ENCODE measurements at regions not wholly inside any gene's neighbourhood (a gene's known extent, or its start where the extent isn't known, plus 50 kb on each side); places are given as distances from the start of the nearest gene placed in this dataset.
"Not testable (repeated sequence)": the region's sequence is repeated elsewhere in the genome, so short reads cannot be mapped to it uniquely, and the experiment has no call there.

GRCh38 chr14:48614003-48614402 lies 938.6 kb upstream of the MDGA2 start:
- Histone ChIP-seq H3K27ac (no peak overlapping the region), H3K27me3 (ENCODE audit: insufficient read depth, low read depth) (no peaks in the 10 kb centered on the region), H3K4me3 (no peak overlapping the region), H3F3A (ENCODE audit: insufficient read depth, low read depth) (no peaks in the 10 kb centered on the region), H4K20me1 (ENCODE audit: insufficient read depth) (no peaks in the 10 kb centered on the region), H3K79me2 (ENCODE audit: low read depth) (no peaks in the 10 kb centered on the region), H3K9me2 (ENCODE audit: insufficient read depth) (no peaks in the 10 kb centered on the region), H3K4me1 (replicated peaks; ENCODE audit: insufficient read depth) (no peaks in the 10 kb centered on the region), H3K4me2 (no peak overlapping the region), H3K9me3 (ENCODE audit: insufficient read depth, low read depth) (no peaks in the 10 kb centered on the region), H3K36me3 (ENCODE audit: low read depth) (no peaks in the 10 kb centered on the region), H2AFZ (no peak overlapping the region)
- no TSS peak for BruUV-seq (replicated peaks)
- no peak for TF ChIP-seq EZH2 (IDR thresholded peaks at IDR 0.05; ENCODE audit: low read depth)
- TF ChIP-seq CTCF (conservative IDR thresholded peaks at IDR 0.05) = no peak
- POLR2A ChIA-PET (ENCODE audit: unreplicated experiment) = interaction anchor here (0.6 kb wide), 1 partner anchor 36 kb away, joined by 4 read pairs; no protein-coding TSS in a partner anchor
- intact Hi-C loops (cut with micrococcal nuclease; ENCODE audit: unreplicated experiment) = no loop called here
- no peak for DNase-seq
- CTCF ChIA-PET = no interaction called here

- POLR2A ChIA-PET (ENCODE audit: unreplicated experiment); H2AFZ ChIP-seq; H3K27me3 ChIP-seq (ENCODE audit: insufficient read depth, low read depth); intact Hi-C loops (cut with micrococcal nuclease; ENCODE audit: unreplicated experiment); H3K79me2 ChIP-seq (ENCODE audit: low read depth); H3K4me1 ChIP-seq (replicated peaks; ENCODE audit: insufficient read depth); H3K9me3 ChIP-seq (ENCODE audit: insufficient read depth, low read depth); H3F3A ChIP-seq (ENCODE audit: insufficient read depth, low read depth); H3K4me3 ChIP-seq; H3K4me2 ChIP-seq; CTCF ChIA-PET; H3K27ac ChIP-seq; DNase-seq; BruUV-seq (replicated peaks); H3K36me3 ChIP-seq (ENCODE audit: low read depth); H4K20me1 ChIP-seq (ENCODE audit: insufficient read depth); H3K9me2 ChIP-seq (ENCODE audit: insufficient read depth): not testable (repeated sequence)
Observed at GRCh38 chr14:48606960-48607359, 931.6 kb upstream of the MDGA2 start.

- H4K20me1 ChIP-seq (ENCODE audit: insufficient read depth) = 0 out of 2 replicates have a peak, but pooled peaks cover 3% of the 10 kb centered on the region
- intact Hi-C loops (cut with micrococcal nuclease; ENCODE audit: unreplicated experiment) = no loop called here
- H3K9me3 ChIP-seq (ENCODE audit: insufficient read depth, low read depth) = no peaks in the 10 kb centered on the region
- no peak overlapping the region for H3K27ac ChIP-seq
- no peaks in the 10 kb centered on the region for H3K4me1 ChIP-seq (replicated peaks; ENCODE audit: insufficient read depth)
- H3K4me3 ChIP-seq = no peak overlapping the region
- TF ChIP-seq CTCF (conservative IDR thresholded peaks at IDR 0.05) (no peak), EZH2 (IDR thresholded peaks at IDR 0.05; ENCODE audit: low read depth) (no peak)
- H3K27me3 ChIP-seq (ENCODE audit: insufficient read depth, low read depth) = no peaks in the 10 kb centered on the region
- no peaks in the 10 kb centered on the region for H3K9me2 ChIP-seq (ENCODE audit: insufficient read depth)
- H2AFZ ChIP-seq = no peak overlapping the region
- no peaks in the 10 kb centered on the region for H3F3A ChIP-seq (ENCODE audit: insufficient read depth, low read depth)
- no peaks in the 10 kb centered on the region for H3K79me2 ChIP-seq (ENCODE audit: low read depth)
- BruUV-seq (replicated peaks) = no TSS peak
- no peak overlapping the region for H3K4me2 ChIP-seq
- H3K36me3 ChIP-seq (ENCODE audit: low read depth) = no peaks in the 10 kb centered on the region
- no peak for DNase-seq
- ChIA-PET CTCF (no interaction called here), POLR2A (ENCODE audit: unreplicated experiment) (no interaction called here)
Observed at GRCh38 chr14:48598458-48598857, 923.1 kb upstream of the MDGA2 start.

GRCh38 chr14:48586099-48586498 lies 910.7 kb upstream of the MDGA2 start:
- DNase-seq = no peak
- Histone ChIP-seq H3K27me3 (ENCODE audit: insufficient read depth, low read depth) (no peaks in the 10 kb centered on the region), H4K20me1 (ENCODE audit: insufficient read depth) (no peaks in the 10 kb centered on the region), H3K27ac (no peak overlapping the region), H3K4me2 (no peak overlapping the region), H3K79me2 (ENCODE audit: low read depth) (no peaks in the 10 kb centered on the region), H3F3A (ENCODE audit: insufficient read depth, low read depth) (no peaks in the 10 kb centered on the region), H3K9me2 (ENCODE audit: insufficient read depth) (0 out of 2 replicates have a peak, but pooled peaks cover 7% of the 10 kb centered on the region), H2AFZ (no peak overlapping the region), H3K4me1 (replicated peaks; ENCODE audit: insufficient read depth) (no peaks in the 10 kb centered on the region), H3K9me3 (ENCODE audit: insufficient read depth, low read depth) (no peaks in the 10 kb centered on the region), H3K4me3 (no peak overlapping the region), H3K36me3 (ENCODE audit: low read depth) (no peaks in the 10 kb centered on the region)
- no peak for TF ChIP-seq CTCF (conservative IDR thresholded peaks at IDR 0.05)
- TF ChIP-seq EZH2 (IDR thresholded peaks at IDR 0.05; ENCODE audit: low read depth) = no peak
- POLR2A ChIA-PET (ENCODE audit: unreplicated experiment) = no interaction called here
- no TSS peak for BruUV-seq (replicated peaks)
- CTCF ChIA-PET = no interaction called here
- intact Hi-C loops (cut with micrococcal nuclease; ENCODE audit: unreplicated experiment) = no loop called here

All from PC-9 (cell line).